ENCODE measurements at regions not wholly inside any gene's neighbourhood (a gene's known extent, or its start where the extent isn't known, plus 50 kb on each side); places are given as distances from the start of the nearest gene placed in this dataset.
"Not testable (repeated sequence)": the region's sequence is repeated elsewhere in the genome, so short reads cannot be mapped to it uniquely, and the experiment has no call there.

GRCh38 chr22:47616396-47617020 is 854.1 kb downstream of the TBC1D22A start:
- H3K4me3 ChIP-seq (ENCODE audit: low read depth, low read length), result no peak overlapping the region
- no peak for DNase-seq (ENCODE audit: low read depth)
- no peak for TF ChIP-seq CTCF (IDR thresholded peaks at IDR 0.05; ENCODE audit: low read depth, low read length, missing control alignments)

GRCh38 chr22:47615051-47615450 is 852.6 kb downstream of the TBC1D22A start:
- TF ChIP-seq CTCF (IDR thresholded peaks at IDR 0.05; ENCODE audit: low read depth, low read length, missing control alignments), result no peak
- no peak for DNase-seq (ENCODE audit: low read depth)
- H3K4me3 ChIP-seq (ENCODE audit: low read depth, low read length), result no peak overlapping the region

- DNase-seq (ENCODE audit: low read depth), result no peak
- no peak for TF ChIP-seq CTCF (IDR thresholded peaks at IDR 0.05; ENCODE audit: low read depth, low read length, missing control alignments)
- no peak overlapping the region for H3K4me3 ChIP-seq (ENCODE audit: low read depth, low read length)
Measured at GRCh38 chr22:47613606-47614350, 851.3 kb downstream of the TBC1D22A start.

- not testable (repeated sequence) for H3K4me3 ChIP-seq (ENCODE audit: low read depth, low read length); DNase-seq (ENCODE audit: low read depth)
Measured at GRCh38 chr22:47613181-47613580, 850.7 kb downstream of the TBC1D22A start.

- no peak for DNase-seq (ENCODE audit: low read depth)
- no peak for TF ChIP-seq CTCF (IDR thresholded peaks at IDR 0.05; ENCODE audit: low read depth, low read length, missing control alignments)
- no peak overlapping the region for H3K4me3 ChIP-seq (ENCODE audit: low read depth, low read length)
Measured at GRCh38 chr22:47612311-47612910, 850.0 kb downstream of the TBC1D22A start.

- DNase-seq (ENCODE audit: low read depth), result no peak
- no peak for TF ChIP-seq CTCF (IDR thresholded peaks at IDR 0.05; ENCODE audit: low read depth, low read length, missing control alignments)
- H3K4me3 ChIP-seq (ENCODE audit: low read depth, low read length), result no peak overlapping the region
Measured at GRCh38 chr22:47610764-47611163, 848.3 kb downstream of the TBC1D22A start.

GRCh38 chr22:47610281-47610680 is 847.8 kb downstream of the TBC1D22A start:
- no peak overlapping the region for H3K4me3 ChIP-seq (ENCODE audit: low read depth, low read length)
- TF ChIP-seq CTCF (IDR thresholded peaks at IDR 0.05; ENCODE audit: low read depth, low read length, missing control alignments), result no peak
- no peak for DNase-seq (ENCODE audit: low read depth)
